Keratinocyte (primary cell): ENCODE measurements at regions not wholly inside any gene's neighbourhood (a gene's known extent, or its start where the extent isn't known, plus 50 kb on each side); places are given as distances from the start of the nearest gene placed in this dataset.

Source experiments
- EZH2 ChIP-seq: IDR thresholded peaks from one replicate; pipeline ENCODE4 v1.6.1; 2012; ENCODE audit warnings: inconsistent platforms, mild to moderate bottlenecking, low read length, moderate library complexity
- TF ChIP-seq, protein P1 (sequence below), 3 experiments: IDR thresholded peaks in 1 of 3; conservative IDR thresholded peaks in 1 of 3; optimal IDR thresholded peaks in 1 of 3; 2 replicates in 2 of 3; 3 replicates in 1 of 3; pipeline versions ENCODE3 to v1.5.1; 2011; ENCODE audit warnings: low read length in 3 of 3, mild to moderate bottlenecking in 3 of 3, moderate library complexity in 2 of 3, control low read depth in 1 of 3, inconsistent platforms in 1 of 3; ENCODE audit not compliant: insufficient read depth in 2 of 3; ENCODE audit errors: extremely low read depth in 1 of 3

DNA sequence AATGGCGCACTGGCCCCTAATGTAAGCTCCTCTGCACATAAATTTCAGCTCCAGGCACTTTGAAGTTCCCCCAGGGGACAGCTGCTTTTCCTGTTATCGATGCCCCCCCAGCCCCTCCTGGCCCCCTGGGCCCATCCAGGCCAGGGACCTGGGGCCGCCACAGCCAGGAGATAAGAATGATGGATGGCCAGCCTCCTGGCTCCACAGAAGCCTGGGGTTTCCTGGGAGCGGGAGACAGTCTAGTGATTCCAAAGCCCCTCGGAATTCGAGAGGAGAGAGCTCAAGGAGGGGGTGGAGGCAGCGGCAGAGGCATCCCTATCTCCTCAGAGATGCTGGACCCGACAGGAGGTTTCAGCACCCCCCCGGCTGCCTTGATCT lies 98.4 kb upstream of the HAND1 start:
- TF ChIP-seq, protein P1, sequence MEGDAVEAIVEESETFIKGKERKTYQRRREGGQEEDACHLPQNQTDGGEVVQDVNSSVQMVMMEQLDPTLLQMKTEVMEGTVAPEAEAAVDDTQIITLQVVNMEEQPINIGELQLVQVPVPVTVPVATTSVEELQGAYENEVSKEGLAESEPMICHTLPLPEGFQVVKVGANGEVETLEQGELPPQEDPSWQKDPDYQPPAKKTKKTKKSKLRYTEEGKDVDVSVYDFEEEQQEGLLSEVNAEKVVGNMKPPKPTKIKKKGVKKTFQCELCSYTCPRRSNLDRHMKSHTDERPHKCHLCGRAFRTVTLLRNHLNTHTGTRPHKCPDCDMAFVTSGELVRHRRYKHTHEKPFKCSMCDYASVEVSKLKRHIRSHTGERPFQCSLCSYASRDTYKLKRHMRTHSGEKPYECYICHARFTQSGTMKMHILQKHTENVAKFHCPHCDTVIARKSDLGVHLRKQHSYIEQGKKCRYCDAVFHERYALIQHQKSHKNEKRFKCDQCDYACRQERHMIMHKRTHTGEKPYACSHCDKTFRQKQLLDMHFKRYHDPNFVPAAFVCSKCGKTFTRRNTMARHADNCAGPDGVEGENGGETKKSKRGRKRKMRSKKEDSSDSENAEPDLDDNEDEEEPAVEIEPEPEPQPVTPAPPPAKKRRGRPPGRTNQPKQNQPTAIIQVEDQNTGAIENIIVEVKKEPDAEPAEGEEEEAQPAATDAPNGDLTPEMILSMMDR (optimal IDR thresholded peaks at IDR 0.05 in 1 of 3, IDR thresholded peaks at IDR 0.05 in 1 of 3, conservative IDR thresholded peaks at IDR 0.05 in 1 of 3; ENCODE audit: extremely low read depth in 1 of 3, insufficient read depth in 2 of 3, low read length in 3 of 3), result no peak
- TF ChIP-seq EZH2, result no peak
